GM19438 (cell line): ENCODE measurements at regions not wholly inside any gene's neighbourhood (a gene's known extent, or its start where the extent isn't known, plus 50 kb on each side); places are given as distances from the start of the nearest gene placed in this dataset.
A peak's percentile ranks its signal among the peaks of the same experiment; 100 is the strongest.

Experiments
- ATAC-seq: cut with Tn5 transposase; IDR thresholded peaks from one replicate; pipeline ENCODE4 v1.9.1; 2021; ENCODE audit warnings: low read depth; ENCODE audit not compliant: unreplicated experiment

DNA sequence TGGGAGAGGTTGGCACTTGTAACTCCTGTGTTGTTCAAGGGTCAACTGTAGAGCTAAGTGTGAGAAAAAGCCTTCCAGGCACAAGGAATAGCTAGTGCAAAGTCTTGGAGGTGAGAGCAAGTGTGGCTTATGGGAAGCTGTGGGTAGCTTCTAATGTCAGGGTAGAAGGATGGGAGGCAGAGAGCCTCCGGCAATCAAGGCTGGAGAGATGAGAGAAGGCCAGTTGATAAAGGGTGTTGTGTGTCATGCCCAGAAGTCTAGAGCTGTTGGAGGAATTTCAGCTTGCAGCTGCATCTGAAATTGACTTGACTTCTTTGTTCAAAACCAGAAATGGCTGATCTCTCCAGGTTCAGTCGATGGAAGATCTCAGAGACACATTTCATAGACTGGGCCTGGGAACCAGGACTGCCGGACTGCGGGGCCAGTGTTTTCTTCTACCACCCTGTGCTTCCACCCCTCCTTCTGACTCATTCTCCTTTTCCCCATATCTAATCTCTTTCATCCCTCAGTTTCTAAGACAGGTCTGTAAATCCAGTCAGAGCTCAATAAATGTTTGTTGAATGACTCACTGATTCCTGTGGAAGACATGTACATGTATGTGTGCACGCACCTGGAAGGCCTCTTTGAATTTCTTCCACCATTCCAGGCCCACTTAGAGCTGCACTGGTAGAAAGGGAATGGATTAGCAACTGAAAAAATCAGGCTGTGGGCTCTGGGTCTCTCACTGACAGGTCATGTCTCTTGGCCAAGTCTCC, 67.8 kb upstream of the KLF4 start:
- ATAC-seq = no peak

- ATAC-seq = no peak
These were observed 65.1 kb upstream of the KLF4 start for GRCh38 chr9:107554636-107555035.

DNA sequence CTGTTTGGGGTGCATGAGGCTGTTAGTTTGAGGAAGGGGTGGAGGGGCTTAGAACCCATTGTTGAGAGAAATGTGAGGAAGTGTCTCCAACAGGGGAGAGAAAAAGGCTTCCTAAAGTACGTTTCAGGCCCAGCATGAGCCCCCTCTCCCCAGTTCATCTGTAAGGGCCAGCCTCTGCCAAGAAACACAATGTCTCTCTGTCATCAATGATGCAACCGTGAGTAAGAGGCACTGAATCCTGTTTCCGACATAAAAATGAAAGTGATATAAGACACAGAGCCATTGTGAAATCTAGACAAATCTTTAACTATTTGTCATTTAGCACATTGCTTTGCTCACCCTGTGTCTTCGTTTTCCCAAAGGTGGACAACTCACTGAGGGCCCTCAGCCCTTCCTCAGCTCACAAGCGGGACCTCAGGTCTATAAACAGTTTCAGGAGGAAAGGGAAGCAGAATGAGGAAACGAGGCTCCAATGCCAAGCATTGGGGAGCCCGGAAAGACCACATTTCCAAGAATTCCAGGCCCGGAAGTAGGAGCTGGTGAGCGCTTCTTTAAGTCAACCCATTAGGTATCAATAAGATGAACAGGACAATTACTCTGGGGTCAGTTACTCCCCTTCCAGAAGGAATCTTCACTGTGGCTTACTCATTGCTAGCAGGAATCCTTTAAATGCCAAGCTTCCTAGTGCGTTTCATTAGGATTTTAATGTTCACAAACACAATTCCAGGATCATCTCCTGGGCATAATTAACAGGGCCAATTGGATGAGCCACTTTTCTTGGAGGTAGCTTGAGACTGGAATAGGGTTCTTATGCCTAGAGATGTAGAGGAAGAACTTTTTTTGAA, 59.0 kb upstream of the KLF4 start:
- ATAC-seq = peak; percentile 79

- ATAC-seq = no peak
These were observed 58.3 kb upstream of the KLF4 start for GRCh38 chr9:107547772-107548297.

DNA sequence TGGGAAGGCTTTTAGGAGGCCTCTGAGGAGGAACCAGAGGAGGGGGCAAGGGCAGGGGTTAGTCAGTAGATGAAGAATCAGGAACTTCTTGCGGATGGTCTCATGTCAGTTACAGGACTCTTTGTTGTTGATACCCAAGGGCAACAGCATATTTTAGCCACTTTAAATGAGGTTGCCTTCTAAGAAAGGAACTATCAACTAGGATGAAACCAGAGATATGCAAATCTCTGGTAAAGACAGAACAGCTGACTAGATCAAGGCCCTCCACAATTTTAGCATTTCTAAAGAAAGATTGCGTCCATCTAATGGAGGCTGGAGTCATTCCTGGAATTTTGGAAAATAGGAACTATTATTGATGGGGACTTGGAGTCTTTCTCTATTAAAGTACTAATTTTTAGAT, 57.7 kb upstream of the KLF4 start:
- no peak for ATAC-seq

DNA sequence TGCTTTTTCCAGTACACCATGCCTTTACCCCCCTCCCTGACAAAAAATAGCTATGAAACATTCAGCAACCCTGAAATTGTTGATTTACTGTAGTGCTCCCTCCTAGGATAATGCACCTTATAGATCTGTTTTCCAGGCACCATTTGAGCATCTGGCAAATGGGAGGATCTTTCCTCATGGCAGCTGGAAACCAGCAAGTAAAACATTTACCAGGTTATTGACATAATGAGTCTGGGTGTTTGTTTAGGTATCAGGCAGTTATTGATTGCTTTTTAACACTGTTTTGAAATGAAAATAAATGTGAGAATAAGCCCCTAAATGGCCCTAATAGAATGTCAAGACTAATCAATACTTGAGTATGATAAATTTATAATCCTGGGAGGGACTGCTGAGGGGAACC, 57.3 kb upstream of the KLF4 start:
- ATAC-seq = no peak

DNA sequence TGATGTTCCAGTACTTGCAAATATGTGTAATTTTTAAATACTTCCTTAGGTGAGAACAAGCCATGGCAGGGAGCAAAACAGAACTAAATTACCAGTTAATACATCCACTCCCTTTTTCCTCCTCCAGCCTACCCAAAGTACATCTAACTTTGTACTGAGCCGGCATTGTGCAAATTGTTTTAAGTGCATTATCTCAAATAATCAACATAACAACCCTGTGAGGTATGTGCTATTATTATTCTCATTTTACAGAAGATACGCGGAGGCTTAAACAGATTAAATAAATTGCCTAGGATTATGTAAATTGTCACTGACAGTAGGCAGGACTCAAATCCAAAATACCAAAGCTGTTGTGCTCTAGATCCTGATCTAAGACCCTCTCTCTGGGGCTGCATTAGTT, 55.5 kb upstream of the KLF4 start:
- ATAC-seq = no peak

DNA sequence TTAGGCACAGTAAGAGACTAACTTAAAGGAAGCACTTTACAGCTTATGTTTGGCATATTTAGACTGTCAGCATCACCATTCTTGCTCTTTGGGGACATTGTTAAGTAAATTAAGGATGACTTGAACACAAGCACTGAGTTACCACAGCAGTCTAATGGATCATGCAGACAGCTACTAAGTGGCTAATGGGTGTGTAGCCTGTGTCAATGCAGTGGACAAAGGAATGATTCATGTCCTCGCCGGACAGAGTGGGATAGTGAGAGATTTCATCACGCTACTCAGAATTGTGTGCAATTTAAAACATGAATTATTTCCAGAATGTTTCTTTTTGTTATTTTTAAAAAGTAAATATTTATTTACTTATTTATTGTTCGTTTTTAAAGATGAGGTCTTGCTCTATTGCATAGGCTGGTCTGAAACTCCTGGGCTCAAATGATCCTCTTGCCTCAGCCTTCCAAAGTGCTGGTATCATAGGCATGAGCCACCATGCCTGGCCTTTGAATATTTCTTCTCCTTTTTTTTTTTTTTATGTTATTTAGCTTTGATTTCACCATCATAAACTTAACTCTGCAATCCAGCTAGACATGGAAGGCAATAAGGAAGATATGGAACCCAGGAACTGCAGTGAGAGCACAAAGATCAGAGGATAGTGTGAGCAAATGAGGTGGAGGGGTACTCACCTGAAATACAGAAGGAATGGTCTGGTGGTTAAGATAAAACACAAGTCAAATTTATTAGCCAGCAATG, 53.0 kb upstream of the KLF4 start:
- no peak for ATAC-seq

- ATAC-seq = no peak
These were observed 52.0 kb upstream of the KLF4 start for GRCh38 chr9:107541523-107541922.

DNA sequence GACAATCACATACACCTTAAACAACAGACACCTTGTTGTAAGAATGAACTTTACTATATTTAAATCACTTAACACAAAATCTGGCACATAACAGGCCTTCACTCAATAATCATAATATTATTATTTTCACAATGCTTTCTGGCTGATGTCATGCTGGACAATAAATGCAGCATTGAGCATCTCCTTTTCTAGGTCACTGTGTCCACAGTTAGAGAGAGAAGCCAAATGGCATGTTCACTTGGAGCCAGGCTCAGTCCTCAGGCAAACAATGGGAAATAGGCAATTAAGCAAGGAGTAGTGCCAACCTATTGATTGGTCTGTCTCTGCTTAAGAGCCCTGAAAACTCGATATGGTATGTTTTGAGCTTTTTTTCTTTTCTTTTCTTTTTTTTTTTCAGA, 50.6 kb upstream of the KLF4 start:
- no peak for ATAC-seq

- no peak for ATAC-seq
These were observed 50.0 kb upstream of the KLF4 start for GRCh38 chr9:107539427-107540163.
